SK-N-MC (cell line): ENCODE measurements at regions not wholly inside any gene's neighbourhood (a gene's known extent, or its start where the extent isn't known, plus 50 kb on each side); places are given as distances from the start of the nearest gene placed in this dataset.
A peak's percentile ranks its signal among the peaks of the same experiment; 100 is the strongest.

Experiments used
- DNase-seq: peaks from one replicate; pipeline ENCODE4 v3.0.0-alpha.2; 2011; ENCODE audit warnings: low read depth, low spot score
- H3K27ac ChIP-seq: fragments of 200-600 bp; sonication (generic); 2 replicates; pipeline ENCODE4 v1.5.1; 2016; ENCODE audit warnings: mixed run types
- H3K36me3 ChIP-seq: fragments of 200-600 bp; sonication (generic); 2 replicates; pipeline ENCODE4 v1.6.1; 2017; ENCODE audit warnings: antibody characterized with exemption, low read length, mixed read lengths; ENCODE audit not compliant: insufficient read depth
- H3K4me3 ChIP-seq: fragments of 200-600 bp; sonication (generic); 2 replicates; pipeline ENCODE4 v1.5.1; 2016
- H3K9ac ChIP-seq: fragments of 200-600 bp; sonication (generic); 2 replicates; pipeline ENCODE4 v1.8.0; 2017; ENCODE audit warnings: mixed run types, mixed read lengths; ENCODE audit not compliant: insufficient read length
- H3K9me3 ChIP-seq: fragments of 200-600 bp; sonication (generic); 2 replicates; pipeline ENCODE4 v1.6.1; 2017; ENCODE audit warnings: low read depth, mild to moderate bottlenecking, antibody characterized with exemption, low read length, moderate library complexity, mixed read lengths
- EZH2 ChIP-seq: fragments of 200-600 bp; sonication (generic); IDR thresholded peaks from one replicate; pipeline ENCODE4 v1.6.1; 2017; ENCODE audit warnings: antibody characterized with exemption
- FOXP2 ChIP-seq: optimal IDR thresholded peaks from 2 replicates; pipeline ENCODE3; 2011; ENCODE audit warnings: mild to moderate bottlenecking, moderate library complexity; ENCODE audit not compliant: insufficient read depth; ENCODE audit errors: extremely low read length, control extremely low read depth
- POLR2AphosphoS5 ChIP-seq: IDR thresholded peaks from 2 replicates; pipeline ENCODE4 v1.6.1; 2012; ENCODE audit warnings: mild to moderate bottlenecking, low read depth, low read length, borderline replicate concordance

GRCh38 chr10:2681891-2682290, 385.5 kb upstream of the PFKP start:
- H3K9ac ChIP-seq: no peak overlapping the region
- no peaks in the 10 kb centered on the region for H3K36me3 ChIP-seq
- no peak for DNase-seq
- H3K4me3 ChIP-seq: no peak overlapping the region
- no peak for TF ChIP-seq FOXP2
- no peak for TF ChIP-seq POLR2AphosphoS5
- H3K27ac ChIP-seq: no peak overlapping the region
- no peaks in the 10 kb centered on the region for H3K9me3 ChIP-seq

DNA sequence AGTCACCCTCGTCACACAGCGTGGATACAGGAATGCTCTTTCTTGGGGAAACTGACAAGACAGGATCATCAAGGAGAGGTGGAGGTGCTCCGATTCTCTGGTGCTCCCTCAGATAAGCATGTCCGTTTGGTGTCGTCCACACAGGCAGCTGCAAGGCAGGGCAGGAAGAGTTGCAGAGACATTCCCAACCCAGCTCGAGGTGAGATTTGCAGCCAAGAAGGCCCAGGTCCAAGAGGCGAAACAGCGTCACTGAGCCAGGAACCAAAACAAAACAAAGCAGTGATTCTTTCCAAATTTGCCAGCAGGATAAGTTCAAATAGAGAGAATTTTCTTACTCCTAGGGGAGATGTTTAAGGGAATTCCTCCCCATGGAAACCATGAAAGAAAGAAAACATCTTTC, 386.5 kb upstream of the PFKP start:
- Histone ChIP-seq H3K9ac (no peak overlapping the region), H3K27ac (no peak overlapping the region), H3K4me3 (no peak overlapping the region), H3K36me3 (no peaks in the 10 kb centered on the region), H3K9me3 (no peaks in the 10 kb centered on the region)
- no peak for DNase-seq
- TF ChIP-seq EZH2 (no peak), FOXP2 (no peak)

- Histone ChIP-seq H3K9me3 (no peaks in the 10 kb centered on the region), H3K4me3 (no peak overlapping the region), H3K9ac (no peak overlapping the region), H3K27ac (no peak overlapping the region), H3K36me3 (no peaks in the 10 kb centered on the region)
- DNase-seq: no peak
- no peak for TF ChIP-seq FOXP2
- no peak for TF ChIP-seq POLR2AphosphoS5
- no peak for TF ChIP-seq EZH2
Measured at GRCh38 chr10:2679646-2680045, 387.7 kb upstream of the PFKP start.

- TF ChIP-seq POLR2AphosphoS5 (no peak), EZH2 (no peak), FOXP2 (no peak)
- H3K27ac ChIP-seq: no peak overlapping the region
- no peak for DNase-seq
- no peak overlapping the region for H3K9ac ChIP-seq
- H3K4me3 ChIP-seq: no peak overlapping the region
- no peaks in the 10 kb centered on the region for H3K9me3 ChIP-seq
- no peaks in the 10 kb centered on the region for H3K36me3 ChIP-seq
Measured at GRCh38 chr10:2676455-2676854, 390.9 kb upstream of the PFKP start.

- Histone ChIP-seq H3K36me3 (no peaks in the 10 kb centered on the region), H3K9ac (no peak overlapping the region), H3K9me3 (no peaks in the 10 kb centered on the region), H3K27ac (no peak overlapping the region), H3K4me3 (no peak overlapping the region)
- no peak for DNase-seq
- TF ChIP-seq EZH2 (no peak), POLR2AphosphoS5 (no peak), FOXP2 (no peak)
Measured at GRCh38 chr10:2674451-2674850, 392.9 kb upstream of the PFKP start.

DNA sequence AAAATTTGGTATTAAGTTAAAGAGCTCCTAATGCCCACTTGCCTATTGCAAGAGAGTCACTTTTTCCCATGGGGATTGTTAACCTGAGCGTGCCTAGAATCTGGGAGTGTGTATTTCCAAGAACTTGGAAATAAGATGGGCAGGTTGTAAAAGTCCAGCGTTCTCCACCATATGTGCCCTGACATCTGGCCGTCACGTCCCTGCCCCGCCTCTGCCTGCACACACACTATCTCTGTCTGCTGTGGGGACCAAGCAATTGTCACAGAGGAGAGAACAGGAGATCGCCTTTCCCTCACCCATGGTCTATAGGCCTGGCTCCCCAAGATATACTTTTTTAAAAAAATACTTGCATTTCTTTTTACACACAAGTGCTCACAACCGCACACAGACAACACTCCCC, 396.5 kb upstream of the PFKP start:
- H3K9ac ChIP-seq: peak overlapping the region; percentile 32
- TF ChIP-seq FOXP2 (no peak), EZH2 (no peak), POLR2AphosphoS5 (no peak)
- H3K27ac ChIP-seq: peak overlapping the region; percentile 85
- no peak for DNase-seq
- no peaks in the 10 kb centered on the region for H3K36me3 ChIP-seq
- peak overlapping the region; percentile 62 for H3K4me3 ChIP-seq
- H3K9me3 ChIP-seq: no peaks in the 10 kb centered on the region

GRCh38 chr10:2665772-2666171, 401.6 kb upstream of the PFKP start:
- Histone ChIP-seq H3K9ac (no peak overlapping the region), H3K27ac (no peak overlapping the region), H3K9me3 (peaks cover 3% of the 10 kb centered on the region; the same call in 1 of the 2 replicates), H3K4me3 (no peak overlapping the region), H3K36me3 (no peaks in the 10 kb centered on the region)
- no peak for DNase-seq
- TF ChIP-seq FOXP2 (no peak), POLR2AphosphoS5 (no peak), EZH2 (no peak)

GRCh38 chr10:2660276-2660675, 407.1 kb upstream of the PFKP start:
- Histone ChIP-seq H3K9me3 (no peaks in the 10 kb centered on the region), H3K9ac (no peak overlapping the region), H3K27ac (no peak overlapping the region), H3K4me3 (no peak overlapping the region), H3K36me3 (no peaks in the 10 kb centered on the region)
- no peak for DNase-seq
- TF ChIP-seq EZH2 (no peak), POLR2AphosphoS5 (no peak), FOXP2 (no peak)

DNA sequence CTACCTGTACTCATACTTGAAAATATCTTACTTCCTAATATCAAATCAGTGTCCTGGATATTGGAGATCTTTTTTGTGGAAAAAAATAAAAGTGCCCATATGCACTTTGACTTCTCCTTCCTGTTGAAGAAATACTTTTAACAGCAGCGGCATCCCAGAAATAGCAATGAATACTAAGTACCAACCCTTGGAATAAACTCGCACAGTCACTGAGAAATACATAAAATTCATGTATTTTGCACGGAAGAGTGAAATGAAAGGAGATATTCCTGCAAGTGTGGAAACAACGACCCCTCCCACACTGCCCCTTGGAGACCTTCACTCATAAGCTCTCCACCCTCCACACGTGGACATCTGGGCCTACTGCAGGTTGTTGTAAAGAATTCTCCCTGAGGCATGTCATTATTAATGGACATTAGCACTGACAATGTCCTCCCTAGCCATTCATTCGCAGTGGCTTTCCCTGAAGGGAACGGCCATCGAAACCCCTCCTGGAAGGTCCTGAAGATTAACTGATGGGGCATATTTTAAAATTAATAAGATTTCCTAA, 407.6 kb upstream of the PFKP start:
- TF ChIP-seq FOXP2 (no peak), POLR2AphosphoS5 (no peak), EZH2 (no peak)
- Histone ChIP-seq H3K4me3 (no peak overlapping the region), H3K27ac (no peak overlapping the region), H3K9me3 (no peaks in the 10 kb centered on the region), H3K9ac (no peak overlapping the region), H3K36me3 (no peaks in the 10 kb centered on the region)
- no peak for DNase-seq
